NCI-H82 treated with DMSO at 0.1 percent for 48 hours (cell line): ENCODE measurements at regions not wholly inside any gene's neighbourhood (a gene's known extent, or its start where the extent isn't known, plus 50 kb on each side); places are given as distances from the start of the nearest gene placed in this dataset.

Experiments used
- DNase-seq: peaks from one replicate; lab custom pipeline; 2025; ENCODE audit not compliant: unreplicated experiment; lab: John Stamatoyannopoulos, UW

GRCh38 chr18:71028285-71028762 is 739.5 kb downstream of the SOCS6 start:
- no peak for DNase-seq

DNA sequence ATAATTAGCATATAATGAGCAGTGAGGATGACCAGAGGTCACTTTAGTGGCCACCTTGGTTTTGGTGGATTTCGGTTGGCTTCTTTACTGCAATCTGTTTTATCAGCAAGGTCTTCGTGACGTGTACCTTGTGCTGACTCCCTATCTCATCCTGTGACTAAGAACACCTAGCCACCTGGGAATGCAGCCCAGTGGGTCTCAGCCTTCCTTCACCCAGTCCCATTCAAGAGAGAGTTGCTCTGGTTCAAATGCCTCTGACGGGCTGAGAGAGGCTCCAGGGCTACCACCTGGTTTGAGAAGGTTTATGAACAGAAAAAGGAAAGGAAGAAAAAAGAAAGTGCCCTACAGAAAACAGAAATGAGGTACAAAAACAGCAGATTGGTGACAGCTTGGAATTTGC is 738.7 kb downstream of the SOCS6 start:
- no peak for DNase-seq

- DNase-seq: no peak
These were observed 736.8 kb downstream of the SOCS6 start for GRCh38 chr18:71025505-71026225.

GRCh38 chr18:71022389-71022788 is 733.5 kb downstream of the SOCS6 start:
- DNase-seq: no peak

DNA sequence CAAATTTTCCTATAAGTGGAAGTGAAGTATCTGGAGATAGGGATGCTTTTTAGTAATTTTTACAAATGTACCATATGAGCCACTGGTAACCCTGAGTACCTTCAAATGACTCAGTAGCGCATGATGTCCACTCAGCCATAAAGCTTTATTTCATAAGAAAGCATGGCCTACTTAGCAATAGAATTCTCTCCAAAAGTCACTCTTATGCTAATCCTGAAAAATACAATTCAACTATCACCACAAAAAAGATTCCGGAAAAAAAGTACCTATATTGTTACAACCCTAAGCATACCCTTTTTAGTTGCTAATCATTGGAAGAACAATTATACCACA is 732.2 kb downstream of the SOCS6 start:
- no peak for DNase-seq

- no peak for DNase-seq
These were observed 731.6 kb downstream of the SOCS6 start for GRCh38 chr18:71020342-71021029.

DNA sequence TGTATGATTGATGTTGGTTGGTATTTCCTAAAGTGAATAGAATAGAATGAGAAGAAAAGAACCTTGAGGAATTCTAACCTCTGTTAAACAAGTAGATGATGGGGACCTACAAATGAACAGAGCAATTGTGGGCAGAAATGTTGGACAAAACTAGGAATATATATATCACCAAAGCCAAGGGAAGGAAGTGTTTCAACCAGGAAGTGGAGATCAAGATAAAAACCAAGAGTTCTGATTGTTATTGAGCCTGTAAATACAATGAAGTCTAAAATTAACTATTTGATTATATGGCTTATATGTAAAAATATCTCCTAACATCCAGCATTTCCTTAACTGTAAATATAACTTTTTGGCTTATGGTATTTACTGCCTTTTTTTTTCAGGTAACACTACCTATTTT is 730.0 kb downstream of the SOCS6 start:
- no peak for DNase-seq

- no peak for DNase-seq
These were observed 723.9 kb downstream of the SOCS6 start for GRCh38 chr18:71012789-71013188.

DNA sequence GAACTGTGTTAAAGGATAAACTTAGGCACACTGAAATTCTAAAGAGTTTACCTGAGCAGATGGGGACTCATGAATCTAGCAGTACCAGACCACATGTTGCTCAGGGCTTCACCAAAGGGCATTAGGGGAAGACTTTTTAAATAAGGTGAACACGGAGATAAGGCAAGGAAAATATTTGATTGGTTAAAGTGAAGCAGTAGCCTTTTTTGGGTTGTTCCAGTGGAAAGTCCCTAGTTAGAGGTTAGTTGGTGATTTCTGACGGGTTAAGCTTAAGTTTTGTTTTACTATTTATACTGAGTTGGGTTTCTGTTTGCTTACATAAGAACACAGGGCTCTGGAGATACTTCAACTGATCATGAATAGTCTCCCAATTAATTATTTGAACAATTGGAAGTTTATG is 722.5 kb downstream of the SOCS6 start:
- no peak for DNase-seq

DNA sequence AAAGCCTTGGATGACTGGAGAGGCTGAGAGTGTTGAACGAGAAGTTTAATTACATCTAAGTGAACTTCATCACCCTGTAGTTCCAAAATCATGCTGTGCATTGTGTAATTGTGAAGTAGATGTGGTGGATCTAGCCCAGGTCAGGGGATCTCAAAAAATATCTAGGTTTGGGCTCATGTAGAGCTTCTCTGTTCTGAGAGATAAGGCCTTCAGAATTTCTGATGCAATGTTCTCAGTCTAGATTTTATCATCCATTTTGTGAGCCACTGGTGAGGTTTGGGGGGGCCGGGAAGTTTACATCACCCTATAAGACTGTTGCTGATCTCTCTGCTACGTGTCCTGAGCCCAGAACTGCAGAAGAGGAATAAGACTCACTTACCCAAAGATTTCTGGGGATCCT is 719.4 kb downstream of the SOCS6 start:
- no peak for DNase-seq

GRCh38 chr18:71001597-71001996 is 712.8 kb downstream of the SOCS6 start:
- DNase-seq: no peak

- no peak for DNase-seq
These were observed 709.6 kb downstream of the SOCS6 start for GRCh38 chr18:70998490-70998889.

- no peak for DNase-seq
These were observed 705.3 kb downstream of the SOCS6 start for GRCh38 chr18:70994116-70994515.

GRCh38 chr18:70991577-70991976 is 702.7 kb downstream of the SOCS6 start:
- DNase-seq: no peak

DNA sequence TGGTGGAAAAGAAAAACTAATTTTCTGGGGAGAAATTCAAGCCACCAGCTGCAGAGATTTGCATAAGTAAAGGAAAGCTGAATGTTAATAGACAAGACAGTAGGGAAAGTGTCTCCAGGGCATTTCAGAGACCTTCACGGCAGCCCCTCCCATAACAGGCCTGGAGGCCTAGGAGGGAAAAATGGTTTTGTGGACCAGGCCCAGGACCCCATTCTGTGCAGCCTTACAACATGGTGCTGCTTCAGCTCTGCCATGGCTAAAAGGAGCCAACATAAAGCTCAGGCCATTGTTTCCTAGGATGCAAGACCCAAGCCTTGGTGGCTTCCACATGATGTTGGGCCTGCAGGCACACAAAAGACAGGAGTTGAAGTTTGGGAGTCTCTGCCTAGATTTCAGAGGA is 697.1 kb downstream of the SOCS6 start:
- no peak for DNase-seq

DNA sequence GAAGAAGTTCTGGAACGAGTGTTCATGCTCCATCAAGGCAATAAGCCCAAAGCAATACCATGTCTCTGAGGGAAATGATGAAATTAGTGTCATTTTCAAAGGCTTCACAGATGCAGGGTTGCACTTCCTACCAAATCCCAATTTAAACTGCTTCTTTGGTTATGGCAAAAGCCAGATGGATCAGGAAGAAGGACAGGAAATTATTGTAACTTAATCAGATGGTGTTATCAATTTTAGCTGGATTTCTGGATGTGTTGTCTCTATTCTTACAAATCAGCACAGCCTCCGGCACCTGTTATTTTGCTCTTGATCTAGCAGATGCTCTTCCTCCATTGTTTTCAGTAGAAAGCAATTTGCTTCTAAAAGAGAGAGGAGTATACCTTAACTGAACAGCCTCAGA is 693.4 kb downstream of the SOCS6 start:
- no peak for DNase-seq

- no peak for DNase-seq
These were observed 692.7 kb downstream of the SOCS6 start for GRCh38 chr18:70981400-70982140.

GRCh38 chr18:70973626-70974025 is 684.8 kb downstream of the SOCS6 start:
- DNase-seq: no peak

- DNase-seq: no peak
These were observed 677.6 kb downstream of the SOCS6 start for GRCh38 chr18:70966419-70966818.

DNA sequence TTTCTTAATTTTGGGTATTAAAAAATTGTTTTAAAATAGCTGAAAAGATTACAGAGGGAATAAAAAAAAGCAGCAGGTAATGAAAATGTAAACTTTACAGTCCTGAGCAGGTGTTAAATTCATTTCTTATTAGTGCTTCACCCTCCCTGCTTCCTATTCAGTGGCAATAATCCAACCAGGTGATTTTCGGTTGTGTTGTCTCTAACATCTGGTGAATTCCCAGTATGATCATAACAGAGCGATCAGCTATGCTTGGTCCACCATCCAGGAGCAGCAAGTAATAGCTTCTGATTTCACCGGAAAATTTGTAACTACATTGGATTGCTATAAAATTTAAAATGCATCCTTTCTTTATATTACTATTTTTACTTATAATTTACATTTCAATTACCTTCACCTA is 673.1 kb downstream of the SOCS6 start:
- DNase-seq: no peak

- DNase-seq: no peak
These were observed 667.7 kb downstream of the SOCS6 start for GRCh38 chr18:70956554-70956953.

DNA sequence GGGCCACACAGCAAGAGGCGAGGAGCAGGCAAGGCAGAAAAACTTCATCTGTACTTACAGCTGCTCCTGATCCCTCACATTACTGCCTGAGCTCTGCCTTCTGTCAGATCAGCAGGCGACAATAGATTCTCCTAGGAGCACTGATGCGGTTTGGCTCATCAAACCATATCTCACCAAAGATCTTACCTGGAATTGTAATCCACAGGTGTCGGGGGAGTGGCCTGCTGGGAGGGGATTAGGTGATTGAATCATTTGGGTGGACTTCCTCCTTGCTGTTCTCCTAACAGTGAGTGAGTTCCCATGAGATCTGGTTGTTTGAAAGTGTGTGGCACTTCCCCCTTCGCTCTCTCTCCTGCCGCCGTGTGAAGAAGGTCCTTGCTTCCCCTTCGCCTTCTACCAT is 647.3 kb downstream of the SOCS6 start:
- DNase-seq: no peak
